ENCODE measurements at regions not wholly inside any gene's neighbourhood (a gene's known extent, or its start where the extent isn't known, plus 50 kb on each side); places are given as distances from the start of the nearest gene placed in this dataset.

- CTCF ChIA-PET: no interaction called here
Measured at GRCh38 chr4:117550085-117550484, 464.7 kb upstream of the TRAM1L1 start.

More at GRCh38 chr4:117550085-117550484, 464.7 kb upstream of the TRAM1L1 start:
- no TSS peak for BruUV-seq (replicated peaks)
- H3K36me3 ChIP-seq (ENCODE audit: control insufficient read depth in 1 of 2, insufficient read depth in 2 of 2, low read length in 2 of 2): no peaks in the 10 kb centered on the region
- no peaks in the 10 kb centered on the region for H3K9me2 ChIP-seq (ENCODE audit: insufficient read depth)
- intact Hi-C loops (cut with micrococcal nuclease): no loop called here
- H4K20me1 ChIP-seq (ENCODE audit: insufficient read depth): no peaks in the 10 kb centered on the region
- H3K9me3 ChIP-seq (ENCODE audit: control insufficient read depth in 1 of 2, insufficient read depth in 1 of 2, low read depth in 1 of 2, low read length in 2 of 2): no peaks in the 10 kb centered on the region
- H3K79me2 ChIP-seq (ENCODE audit: insufficient read depth, low read length): no peaks in the 10 kb centered on the region
- TF ChIP-seq CBX3 (IDR thresholded peaks at IDR 0.05; ENCODE audit: low read depth) (no peak), SRF (IDR thresholded peaks at IDR 0.05; ENCODE audit: low read depth) (no peak), JUND (IDR thresholded peaks at IDR 0.05) (no peak), REST (IDR thresholded peaks at IDR 0.05; ENCODE audit: low read depth) (no peak), ZFX (IDR thresholded peaks at IDR 0.05) (no peak), TCF7L2 (IDR thresholded peaks at IDR 0.05; ENCODE audit: borderline replicate concordance, extremely low read depth, insufficient read depth, insufficient read length) (no peak), ZBTB33 (IDR thresholded peaks at IDR 0.05; ENCODE audit: extremely low read depth, insufficient replicate concordance, low read length) (no peak), SP1 (IDR thresholded peaks at IDR 0.05; ENCODE audit: low read depth) (no peak), CEBPB (IDR thresholded peaks at IDR 0.05; ENCODE audit: low read depth) (no peak), ATF3 (IDR thresholded peaks at IDR 0.05) (no peak), EZH2 (IDR thresholded peaks at IDR 0.05) (no peak), ZNF274 (IDR thresholded peaks at IDR 0.05; ENCODE audit: low read depth, low read length) (no peak), YY1 (IDR thresholded peaks at IDR 0.05; ENCODE audit: extremely low read depth, insufficient replicate concordance, low read depth, low read length) (no peak), EGR1 (IDR thresholded peaks at IDR 0.05; ENCODE audit: low read depth) (no peak), POLR2AphosphoS5 (IDR thresholded peaks at IDR 0.05; ENCODE audit: low read depth, low read length) (no peak)
- TF ChIP-seq, protein P1, sequence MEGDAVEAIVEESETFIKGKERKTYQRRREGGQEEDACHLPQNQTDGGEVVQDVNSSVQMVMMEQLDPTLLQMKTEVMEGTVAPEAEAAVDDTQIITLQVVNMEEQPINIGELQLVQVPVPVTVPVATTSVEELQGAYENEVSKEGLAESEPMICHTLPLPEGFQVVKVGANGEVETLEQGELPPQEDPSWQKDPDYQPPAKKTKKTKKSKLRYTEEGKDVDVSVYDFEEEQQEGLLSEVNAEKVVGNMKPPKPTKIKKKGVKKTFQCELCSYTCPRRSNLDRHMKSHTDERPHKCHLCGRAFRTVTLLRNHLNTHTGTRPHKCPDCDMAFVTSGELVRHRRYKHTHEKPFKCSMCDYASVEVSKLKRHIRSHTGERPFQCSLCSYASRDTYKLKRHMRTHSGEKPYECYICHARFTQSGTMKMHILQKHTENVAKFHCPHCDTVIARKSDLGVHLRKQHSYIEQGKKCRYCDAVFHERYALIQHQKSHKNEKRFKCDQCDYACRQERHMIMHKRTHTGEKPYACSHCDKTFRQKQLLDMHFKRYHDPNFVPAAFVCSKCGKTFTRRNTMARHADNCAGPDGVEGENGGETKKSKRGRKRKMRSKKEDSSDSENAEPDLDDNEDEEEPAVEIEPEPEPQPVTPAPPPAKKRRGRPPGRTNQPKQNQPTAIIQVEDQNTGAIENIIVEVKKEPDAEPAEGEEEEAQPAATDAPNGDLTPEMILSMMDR (IDR thresholded peaks at IDR 0.05 in 2 of 3, conservative IDR thresholded peaks at IDR 0.05 in 1 of 3; ENCODE audit: borderline replicate concordance in 1 of 3, insufficient read depth in 1 of 3, low read depth in 2 of 3, low read length in 2 of 3): no peak
- no peak overlapping the region for H3K4me2 ChIP-seq (ENCODE audit: low read length)
- no peaks in the 10 kb centered on the region for H3K4me1 ChIP-seq (ENCODE audit: control insufficient read depth in 1 of 2, insufficient read depth in 2 of 2, low read length in 2 of 2)
- RAD21 ChIA-PET (ENCODE audit: low non-redundant PET in 1 of 2, low total read pairs in 2 of 2, uncharacterized antibody in 2 of 2, unreplicated experiment in 2 of 2): no interaction called here
- no peak overlapping the region for H3K9ac ChIP-seq (ENCODE audit: low read length)
- ATAC-seq (no peak), DNase-seq (ENCODE audit: low read depth, low spot score) (no peak)
- H3K27me3 ChIP-seq (ENCODE audit: insufficient read depth, low read length): no peaks in the 10 kb centered on the region
- no peak overlapping the region for H3K4me3 ChIP-seq (replicated peaks in 1 of 2; ENCODE audit: low read depth in 1 of 2, low read length in 2 of 2)
- no peak overlapping the region for H2AFZ ChIP-seq (ENCODE audit: low read depth, low read length, poor library complexity, severe bottlenecking)
- POLR2A ChIA-PET: no interaction called here
- H3K27ac ChIP-seq (ENCODE audit: low read depth, low read length): no peak overlapping the region

Data from HCT116 (cell line).